SK-N-SH treated with all-trans-retinoic acid at 6 μM for 48 hours (cell line): ENCODE measurements at regions not wholly inside any gene's neighbourhood (a gene's known extent, or its start where the extent isn't known, plus 50 kb on each side); places are given as distances from the start of the nearest gene placed in this dataset.

ENCODE experiments used
- ATAC-seq: fragments of 200-7000 bp; cut with Tn5 transposase; 3 replicates; pipeline ENCODE4 v1.9.1; 2020; ENCODE audit warnings: mild to moderate bottlenecking, moderate library complexity
- ARNTL ChIP-seq: fragments of 450-650 bp; formaldehyde crosslinking; IDR thresholded peaks from 2 replicates; pipeline ENCODE4 v1.5.0; 2020; ENCODE audit warnings: low read depth, mild to moderate bottlenecking, moderate library complexity, borderline replicate concordance
- BACH2 ChIP-seq: fragments of 250-450 bp; sonication (Bioruptor Pico); IDR thresholded peaks from 2 replicates; pipeline ENCODE4 v1.9.0; 2021; ENCODE audit warnings: mild to moderate bottlenecking, borderline replicate concordance
- ESRRG ChIP-seq: fragments of 250-450 bp; sonication (Bioruptor Pico); IDR thresholded peaks from 2 replicates; pipeline ENCODE4 v1.6.1; 2021; ENCODE audit warnings: mild to moderate bottlenecking
- GLIS3 ChIP-seq: fragments of 250-450 bp; sonication (Bioruptor Pico); IDR thresholded peaks from 2 replicates; pipeline ENCODE4 v1.5.0; 2020; ENCODE audit warnings: mild to moderate bottlenecking, moderate library complexity
- ISL1 ChIP-seq: fragments of 250-450 bp; sonication (Bioruptor Pico); IDR thresholded peaks from 2 replicates; pipeline ENCODE4 v2.1.2; 2022; ENCODE audit warnings: mild to moderate bottlenecking, moderate library complexity
- OSR1 ChIP-seq: fragments of 250-450 bp; sonication (Bioruptor Pico); IDR thresholded peaks from 2 replicates; pipeline ENCODE4 v1.8.0; 2022; ENCODE audit warnings: moderate library complexity, mild to moderate bottlenecking, inconsistent platforms
- PATZ1 ChIP-seq: fragments of 250-450 bp; sonication (Bioruptor Pico); IDR thresholded peaks from 2 replicates; pipeline ENCODE4 v1.8.0; 2020; ENCODE audit warnings: mild to moderate bottlenecking, moderate library complexity, borderline replicate concordance
- PPARA ChIP-seq: fragments of 250-450 bp; sonication (Bioruptor Pico); IDR thresholded peaks from 2 replicates; pipeline ENCODE4 v1.5.0; 2020; ENCODE audit warnings: mild to moderate bottlenecking, borderline replicate concordance
- RARB ChIP-seq: fragments of 250-450 bp; sonication (Bioruptor Pico); IDR thresholded peaks from 2 replicates; pipeline ENCODE4 v1.8.0; 2021; ENCODE audit warnings: mild to moderate bottlenecking, moderate library complexity
- SNAI2 ChIP-seq: fragments of 250-450 bp; sonication (Bioruptor Pico); IDR thresholded peaks from 2 replicates; pipeline ENCODE4 v1.5.0; 2020; ENCODE audit warnings: mild to moderate bottlenecking, moderate library complexity
- TCF4 ChIP-seq: fragments of 250-450 bp; sonication (Bioruptor Pico); IDR thresholded peaks from 2 replicates; pipeline ENCODE4 v1.8.0; 2021; ENCODE audit warnings: mild to moderate bottlenecking, moderate library complexity, borderline replicate concordance
- TSHZ2 ChIP-seq: fragments of 250-450 bp; sonication (Bioruptor Pico); IDR thresholded peaks from 2 replicates; pipeline ENCODE4 v1.5.0; 2020; ENCODE audit warnings: mild to moderate bottlenecking, moderate library complexity
- ZC3H10 ChIP-seq: fragments of 250-450 bp; sonication (Bioruptor Pico); IDR thresholded peaks from 2 replicates; pipeline ENCODE4 v1.5.1; 2021; ENCODE audit warnings: mild to moderate bottlenecking, moderate library complexity
- ZFP3 ChIP-seq: fragments of 250-450 bp; sonication (Bioruptor Pico); IDR thresholded peaks from 2 replicates; pipeline ENCODE4 v1.5.0; 2020; ENCODE audit warnings: mild to moderate bottlenecking, moderate library complexity
- ZFP30 ChIP-seq: fragments of 450-650 bp; formaldehyde crosslinking; IDR thresholded peaks from 2 replicates; pipeline ENCODE4 v1.5.0; 2022; ENCODE audit warnings: mild to moderate bottlenecking, moderate library complexity
- ZNF565 ChIP-seq: fragments of 450-650 bp; formaldehyde crosslinking; conservative IDR thresholded peaks from 2 replicates; pipeline ENCODE4 v1.5.0; 2020; ENCODE audit warnings: low read depth, mild to moderate bottlenecking, moderate library complexity
- ZNF70 ChIP-seq: fragments of 450-650 bp; formaldehyde crosslinking; IDR thresholded peaks from 2 replicates; pipeline ENCODE4 v1.5.0; 2020; ENCODE audit warnings: mild to moderate bottlenecking, moderate library complexity
- ZNF8 ChIP-seq: fragments of 450-650 bp; formaldehyde crosslinking; IDR thresholded peaks from 2 replicates; pipeline ENCODE4 v1.5.0; 2020; ENCODE audit warnings: mild to moderate bottlenecking, moderate library complexity
- TF ChIP-seq, protein P1 (sequence below): fragments of 250-450 bp; sonication (Bioruptor Pico); IDR thresholded peaks from 2 replicates; pipeline ENCODE4 v1.8.0; 2021; ENCODE audit warnings: low read depth, mild to moderate bottlenecking, moderate library complexity, borderline replicate concordance
- TF ChIP-seq, protein P2 (sequence below): fragments of 250-450 bp; sonication (Bioruptor Pico); IDR thresholded peaks from 2 replicates; pipeline ENCODE4 v1.5.1; 2021; ENCODE audit warnings: mild to moderate bottlenecking, moderate library complexity
- TF ChIP-seq, protein P3 (sequence below): fragments of 250-450 bp; sonication (Bioruptor Pico); IDR thresholded peaks from 2 replicates; pipeline ENCODE4 v1.5.1; 2020; ENCODE audit warnings: low read depth, mild to moderate bottlenecking, moderate library complexity

DNA sequence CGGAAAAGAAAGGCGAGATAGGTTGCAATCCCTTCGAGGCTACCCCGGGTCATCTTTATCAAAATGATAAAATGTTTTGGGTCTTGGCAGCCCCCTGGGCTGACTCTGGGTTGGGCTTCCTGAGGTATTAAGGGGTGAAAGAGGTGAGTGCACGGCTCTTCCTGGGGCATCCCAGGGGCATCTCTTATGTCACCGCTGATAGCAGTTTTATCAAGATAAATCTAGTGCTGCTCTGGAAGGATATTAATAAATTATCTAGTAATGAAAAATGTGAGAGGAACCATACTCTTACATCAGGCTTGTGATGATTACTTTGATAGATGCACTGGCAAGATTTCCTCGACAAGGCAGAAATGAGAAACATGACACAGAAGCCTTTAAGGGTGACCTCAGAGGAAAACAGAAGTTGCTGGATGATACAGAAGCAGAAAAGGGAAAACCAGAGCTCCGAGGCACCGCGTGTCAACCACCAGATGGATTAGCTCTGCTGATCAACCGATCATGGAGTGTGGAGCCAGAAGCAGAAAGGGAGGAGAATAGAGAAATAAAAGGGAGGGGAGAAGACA is 491.3 kb downstream of the TMEM114 start:
- ATAC-seq = no peak
- TF ChIP-seq, protein P1, sequence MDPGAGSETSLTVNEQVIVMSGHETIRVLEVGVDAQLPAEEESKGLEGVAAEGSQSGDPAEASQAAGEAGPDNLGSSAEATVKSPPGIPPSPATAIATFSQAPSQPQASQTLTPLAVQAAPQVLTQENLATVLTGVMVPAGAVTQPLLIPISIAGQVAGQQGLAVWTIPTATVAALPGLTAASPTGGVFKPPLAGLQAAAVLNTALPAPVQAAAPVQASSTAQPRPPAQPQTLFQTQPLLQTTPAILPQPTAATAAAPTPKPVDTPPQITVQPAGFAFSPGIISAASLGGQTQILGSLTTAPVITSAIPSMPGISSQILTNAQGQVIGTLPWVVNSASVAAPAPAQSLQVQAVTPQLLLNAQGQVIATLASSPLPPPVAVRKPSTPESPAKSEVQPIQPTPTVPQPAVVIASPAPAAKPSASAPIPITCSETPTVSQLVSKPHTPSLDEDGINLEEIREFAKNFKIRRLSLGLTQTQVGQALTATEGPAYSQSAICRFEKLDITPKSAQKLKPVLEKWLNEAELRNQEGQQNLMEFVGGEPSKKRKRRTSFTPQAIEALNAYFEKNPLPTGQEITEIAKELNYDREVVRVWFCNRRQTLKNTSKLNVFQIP (CRISPR knock-in tag) = no peak
- no peak for TF ChIP-seq PPARA (CRISPR knock-in tag)
- TF ChIP-seq ESRRG (CRISPR knock-in tag) = no peak
- TF ChIP-seq, protein P2, sequence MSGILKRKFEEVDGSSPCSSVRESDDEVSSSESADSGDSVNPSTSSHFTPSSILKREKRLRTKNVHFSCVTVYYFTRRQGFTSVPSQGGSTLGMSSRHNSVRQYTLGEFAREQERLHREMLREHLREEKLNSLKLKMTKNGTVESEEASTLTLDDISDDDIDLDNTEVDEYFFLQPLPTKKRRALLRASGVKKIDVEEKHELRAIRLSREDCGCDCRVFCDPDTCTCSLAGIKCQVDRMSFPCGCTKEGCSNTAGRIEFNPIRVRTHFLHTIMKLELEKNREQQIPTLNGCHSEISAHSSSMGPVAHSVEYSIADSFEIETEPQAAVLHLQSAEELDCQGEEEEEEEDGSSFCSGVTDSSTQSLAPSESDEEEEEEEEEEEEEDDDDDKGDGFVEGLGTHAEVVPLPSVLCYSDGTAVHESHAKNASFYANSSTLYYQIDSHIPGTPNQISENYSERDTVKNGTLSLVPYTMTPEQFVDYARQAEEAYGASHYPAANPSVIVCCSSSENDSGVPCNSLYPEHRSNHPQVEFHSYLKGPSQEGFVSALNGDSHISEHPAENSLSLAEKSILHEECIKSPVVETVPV (CRISPR knock-in tag) = no peak
- no peak for TF ChIP-seq ZC3H10 (CRISPR knock-in tag)
- TF ChIP-seq BACH2 (CRISPR knock-in tag) = no peak
- no peak for TF ChIP-seq OSR1 (CRISPR knock-in tag)
- TF ChIP-seq TSHZ2 (CRISPR knock-in tag) = no peak
- TF ChIP-seq ISL1 (CRISPR knock-in tag) = no peak
- no peak for TF ChIP-seq ZNF8
- TF ChIP-seq PATZ1 (CRISPR knock-in tag) = no peak
- no peak for TF ChIP-seq ARNTL (CRISPR knock-in tag)
- no peak for TF ChIP-seq ZFP30 (CRISPR knock-in tag)
- TF ChIP-seq GLIS3 (CRISPR knock-in tag) = no peak
- TF ChIP-seq SNAI2 (CRISPR knock-in tag) = no peak
- no peak for TF ChIP-seq ZFP3 (CRISPR knock-in tag)
- TF ChIP-seq, protein P3, sequence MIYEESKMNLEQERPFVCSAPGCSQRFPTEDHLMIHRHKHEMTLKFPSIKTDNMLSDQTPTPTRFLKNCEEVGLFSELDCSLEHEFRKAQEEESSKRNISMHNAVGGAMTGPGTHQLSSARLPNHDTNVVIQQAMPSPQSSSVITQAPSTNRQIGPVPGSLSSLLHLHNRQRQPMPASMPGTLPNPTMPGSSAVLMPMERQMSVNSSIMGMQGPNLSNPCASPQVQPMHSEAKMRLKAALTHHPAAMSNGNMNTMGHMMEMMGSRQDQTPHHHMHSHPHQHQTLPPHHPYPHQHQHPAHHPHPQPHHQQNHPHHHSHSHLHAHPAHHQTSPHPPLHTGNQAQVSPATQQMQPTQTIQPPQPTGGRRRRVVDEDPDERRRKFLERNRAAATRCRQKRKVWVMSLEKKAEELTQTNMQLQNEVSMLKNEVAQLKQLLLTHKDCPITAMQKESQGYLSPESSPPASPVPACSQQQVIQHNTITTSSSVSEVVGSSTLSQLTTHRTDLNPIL (CRISPR knock-in tag) = no peak
- TF ChIP-seq, all 23 proteins: peak for 0

GRCh38 chr16:8096211-8096610 is 494.1 kb downstream of the TMEM114 start:
- no peak for ATAC-seq
- TF ChIP-seq PPARA (CRISPR knock-in tag) = no peak
- TF ChIP-seq, protein P2 (CRISPR knock-in tag) = no peak
- TF ChIP-seq ZC3H10 (CRISPR knock-in tag) = no peak
- TF ChIP-seq, protein P3 (CRISPR knock-in tag) = no peak
- TF ChIP-seq ZNF8 = no peak
- TF ChIP-seq TCF4 (CRISPR knock-in tag) = no peak
- TF ChIP-seq ZNF70 = no peak
- no peak for TF ChIP-seq ZNF565 (CRISPR knock-in tag)
- no peak for TF ChIP-seq RARB
- TF ChIP-seq OSR1 (CRISPR knock-in tag) = no peak
- TF ChIP-seq ZFP3 (CRISPR knock-in tag) = no peak
- no peak for TF ChIP-seq PATZ1 (CRISPR knock-in tag)
- TF ChIP-seq, all 23 proteins: peak for 0
